PC-3 (cell line): ENCODE measurements at regions not wholly inside any gene's neighbourhood (a gene's known extent, or its start where the extent isn't known, plus 50 kb on each side); places are given as distances from the start of the nearest gene placed in this dataset.

Source experiments
- ATAC-seq: fragments of 200-7000 bp; cut with Tn5 transposase; 2 replicates; pipeline ENCODE4 v1.9.1; 2020; ENCODE audit warnings: mild to moderate bottlenecking, moderate library complexity
- BruUV-seq: library from RNA; stranded (reverse); fragments of 400-500 nt; replicated peaks from 2 replicates; lab custom pipeline; 2021; lab: Mats Ljungman, UMichigan
- CTCF ChIA-PET: fragments of 300-600 bp; sonication (Branson Sonifier 250); formaldehyde crosslinking; loops from one replicate; lab custom pipeline; 2022; ENCODE audit warnings: antibody characterized with exemption; lab: Charles Lee
- POLR2A ChIA-PET: fragments of 300-600 bp; sonication (Branson Sonifier 250); formaldehyde crosslinking; loops from one replicate; lab custom pipeline; 2022; ENCODE audit warnings: antibody characterized with exemption; ENCODE audit not compliant: unreplicated experiment; lab: Charles Lee
- DNase-seq: peaks from one replicate; pipeline ENCODE4 v3.0.0-alpha.2; 2015
- H2AFZ ChIP-seq: fragments of 300-600 bp; sonication (generic); 2 replicates; pipeline ENCODE4 v1.6.0; 2016; ENCODE audit warnings: antibody characterized with exemption, low read length
- H3F3A ChIP-seq: fragments of 300-600 bp; sonication (generic); one replicate; pipeline ENCODE4 v1.6.0; 2017; ENCODE audit warnings: antibody characterized with exemption, low read length, control low read depth, mild to moderate bottlenecking; ENCODE audit not compliant: unreplicated experiment
- H3K27ac ChIP-seq: fragments of 300-600 bp; sonication (generic); 2 replicates; pipeline ENCODE4 v1.5.1; 2016; ENCODE audit warnings: mild to moderate bottlenecking, low read length
- H3K27me3 ChIP-seq: fragments of 300-600 bp; sonication (generic); 2 replicates; pipeline ENCODE4 v1.6.1; 2016; ENCODE audit warnings: low read length, mixed read lengths
- H3K36me3 ChIP-seq: fragments of 300-600 bp; sonication (generic); 2 replicates; pipeline ENCODE4 v1.6.1; 2016; ENCODE audit warnings: low read depth, mixed run types, low read length, mixed read lengths
- H3K4me1 ChIP-seq: fragments of 300-600 bp; sonication (generic); 2 replicates; pipeline ENCODE4 v1.5.1; 2016; ENCODE audit warnings: low read length; ENCODE audit not compliant: insufficient read depth
- H3K4me2 ChIP-seq: fragments of 300-600 bp; sonication (generic); 2 replicates; pipeline ENCODE4 v1.6.0; 2016; ENCODE audit warnings: low read length
- H3K4me3 ChIP-seq: fragments of 300-600 bp; sonication (generic); 2 replicates; pipeline ENCODE4 v1.5.1; 2016; ENCODE audit warnings: mild to moderate bottlenecking, low read length, mixed read lengths
- H3K79me2 ChIP-seq: fragments of 300-600 bp; sonication (generic); 2 replicates; pipeline ENCODE4 v1.6.1; 2017; ENCODE audit warnings: low read length, mixed read lengths
- H3K9ac ChIP-seq: fragments of 300-600 bp; sonication (generic); 2 replicates; pipeline ENCODE4 v1.6.0; 2016; ENCODE audit warnings: mild to moderate bottlenecking, low read length
- H3K9me2 ChIP-seq: fragments of 300-600 bp; sonication (generic); replicated peaks from 2 replicates; pipeline ENCODE4 v1.6.1; 2016; ENCODE audit warnings: mixed run types, low read length, mixed read lengths
- H3K9me3 ChIP-seq: fragments of 300-600 bp; sonication (generic); 2 replicates; pipeline ENCODE4 v1.6.1; 2016; ENCODE audit warnings: low read length, mixed read lengths
- H4K20me1 ChIP-seq: fragments of 300-600 bp; sonication (generic); 2 replicates; pipeline ENCODE4 v1.6.1; 2016; ENCODE audit warnings: low read length, mixed read lengths
- CTCF ChIP-seq: fragments of 300-600 bp; sonication (generic); conservative IDR thresholded peaks from 2 replicates; pipeline ENCODE4 v1.5.1; 2017; ENCODE audit warnings: antibody characterized with exemption, low read depth, mild to moderate bottlenecking, low read length
- EZH2 ChIP-seq: fragments of 300-600 bp; sonication (generic); IDR thresholded peaks from one replicate; pipeline ENCODE4 v1.6.1; 2017; ENCODE audit warnings: antibody characterized with exemption, mild to moderate bottlenecking, low read length; ENCODE audit not compliant: unreplicated experiment
- EZH2phosphoT487 ChIP-seq: fragments of 300-600 bp; sonication (generic); IDR thresholded peaks from 2 replicates; pipeline ENCODE4 v1.6.1; 2018; ENCODE audit warnings: mild to moderate bottlenecking, antibody characterized with exemption, low read length, borderline replicate concordance
- intact Hi-C: fragments of 100-400 bp; cut with micrococcal nuclease; formaldehyde crosslinking; loops from 2 replicates; pipeline ENCODE4 v1.9.0; 2023

GRCh38 chr4:111535792-111536191 lies 609.5 kb upstream of the FAM241A start:
- POLR2A ChIA-PET = no interaction called here
- no peaks in the 10 kb centered on the region for H3K79me2 ChIP-seq
- no peak overlapping the region for H3K27ac ChIP-seq
- no peaks in the 10 kb centered on the region for H3K4me1 ChIP-seq
- DNase-seq = no peak
- H3K4me3 ChIP-seq = no peak overlapping the region
- CTCF ChIA-PET = no interaction called here
- no peak for TF ChIP-seq EZH2
- TF ChIP-seq CTCF = no peak
- no peak for TF ChIP-seq EZH2phosphoT487
- H3K36me3 ChIP-seq = no peaks in the 10 kb centered on the region
- no peak overlapping the region for H3K9ac ChIP-seq
- H3F3A ChIP-seq = no peaks in the 10 kb centered on the region
- no peak overlapping the region for H2AFZ ChIP-seq
- H4K20me1 ChIP-seq = no peaks in the 10 kb centered on the region
- no peaks in the 10 kb centered on the region for H3K27me3 ChIP-seq
- no TSS peak for BruUV-seq
- no peaks in the 10 kb centered on the region for H3K9me3 ChIP-seq
- ATAC-seq = no peak
- no peaks in the 10 kb centered on the region for H3K9me2 ChIP-seq
- H3K4me2 ChIP-seq = no peak overlapping the region
- intact Hi-C loops = no loop called here

- ChIA-PET CTCF (no interaction called here), POLR2A (no interaction called here)
- Histone ChIP-seq H3K27ac (no peak overlapping the region), H3K4me3 (no peak overlapping the region), H3K9me3 (no peaks in the 10 kb centered on the region), H3K79me2 (no peaks in the 10 kb centered on the region), H3K9me2 (no peaks in the 10 kb centered on the region), H3K27me3 (no peaks in the 10 kb centered on the region), H2AFZ (no peak overlapping the region), H3K9ac (no peak overlapping the region), H3K36me3 (no peaks in the 10 kb centered on the region), H4K20me1 (no peaks in the 10 kb centered on the region), H3F3A (no peaks in the 10 kb centered on the region), H3K4me2 (no peak overlapping the region), H3K4me1 (no peaks in the 10 kb centered on the region)
- no peak for ATAC-seq
- BruUV-seq = no TSS peak
- no peak for DNase-seq
- intact Hi-C loops = no loop called here
- TF ChIP-seq EZH2 (no peak), CTCF (no peak), EZH2phosphoT487 (no peak)
Measured at GRCh38 chr4:111537165-111537564, 608.1 kb upstream of the FAM241A start.

- intact Hi-C loops = no loop called here
- ChIA-PET CTCF (no interaction called here), POLR2A (no interaction called here)
- no peaks in the 10 kb centered on the region for H3K27me3 ChIP-seq
- no peak overlapping the region for H2AFZ ChIP-seq
- no peak overlapping the region for H3K27ac ChIP-seq
- BruUV-seq = no TSS peak
- no peaks in the 10 kb centered on the region for H3K79me2 ChIP-seq
- ATAC-seq = no peak
- H3K9me2 ChIP-seq = no peaks in the 10 kb centered on the region
- H3K4me2 ChIP-seq = no peak overlapping the region
- H3K9me3 ChIP-seq = no peaks in the 10 kb centered on the region
- H3F3A ChIP-seq = no peaks in the 10 kb centered on the region
- H3K4me3 ChIP-seq = no peak overlapping the region
- TF ChIP-seq EZH2phosphoT487 (no peak), CTCF (no peak), EZH2 (no peak)
- H3K9ac ChIP-seq = no peak overlapping the region
- DNase-seq = no peak
- no peaks in the 10 kb centered on the region for H4K20me1 ChIP-seq
- no peaks in the 10 kb centered on the region for H3K36me3 ChIP-seq
- H3K4me1 ChIP-seq = no peaks in the 10 kb centered on the region
Measured at GRCh38 chr4:111537871-111538270, 607.4 kb upstream of the FAM241A start.
